HepG2 (cell line): ENCODE measurements at regions not wholly inside any gene's neighbourhood (a gene's known extent, or its start where the extent isn't known, plus 50 kb on each side); places are given as distances from the start of the nearest gene placed in this dataset.

Source experiments
- ATAC-seq: fragments of 200-7000 bp; cut with Tn5 transposase; 3 replicates; pipeline ENCODE4 v1.9.1; 2020; ENCODE audit warnings: mild to moderate bottlenecking, moderate library complexity
- BruUV-seq: library from RNA; stranded (reverse); fragments of 400-500 nt; replicated peaks from 2 replicates; lab custom pipeline; 2021; lab: Mats Ljungman, UMichigan
- CTCF ChIA-PET: fragments of 300-600 bp; formaldehyde crosslinking; extraction: SDS; loops from one replicate; lab custom pipeline; 2021; ENCODE audit warnings: low total read pairs, inconsistent platforms, low intra/inter-chr PET ratio; lab: Yijun Ruan, JAX
- POLR2A ChIA-PET: fragments of 350-600 bp; sonication (Branson Sonifier 250); formaldehyde crosslinking; loops from one replicate; lab custom pipeline; 2020; ENCODE audit warnings: antibody characterized with exemption, inconsistent platforms; lab: Yijun Ruan, JAX
- DNase-seq: peaks from one replicate; pipeline ENCODE4 v3.0.0-alpha.2; 2015; ENCODE audit warnings: low spot score
- FAIRE-seq: peaks from 3 replicates; lab custom pipeline; 2011; peaks lifted over from hg19 to GRCh38; lab: Jason Lieb, UNC
- H2AFZ ChIP-seq: one replicate; pipeline ENCODE4 v1.6.1; 2011; ENCODE audit warnings: low read length, inconsistent platforms
- H3K27ac ChIP-seq: fragments of 300-600 bp; 3 replicates; pipeline ENCODE4 v1.8.0; 2011; ENCODE audit warnings: mixed run types, mild to moderate bottlenecking, mixed read lengths, low read length, inconsistent platforms; ENCODE audit not compliant: insufficient read depth; ENCODE audit errors: extremely low read length
- H3K27me3 ChIP-seq, 2 experiments: fragments of 200-600 bp in 1 of 2; 2 replicates in 1 of 2; 3 replicates in 1 of 2; pipeline versions ENCODE4 v1.6.0 to v1.8.0; 2011; ENCODE audit warnings: low read length in 2 of 2, mild to moderate bottlenecking in 2 of 2, moderate library complexity in 2 of 2, inconsistent platforms in 1 of 2; ENCODE audit not compliant: insufficient read depth in 2 of 2, control insufficient read depth in 1 of 2
- H3K36me3 ChIP-seq, 2 experiments: fragments of 200-600 bp in 1 of 2; replicated peaks in 1 of 2; 2 replicates in 1 of 2; 3 replicates in 1 of 2; pipeline versions ENCODE4 v1.5.1 to v1.8.0; 2011; ENCODE audit warnings: low read length in 2 of 2, inconsistent platforms in 1 of 2; ENCODE audit not compliant: insufficient read depth in 2 of 2, control insufficient read depth in 1 of 2
- H3K4me1 ChIP-seq: 2 replicates; pipeline ENCODE4 v1.5.1; 2012; ENCODE audit warnings: low read length, inconsistent platforms; ENCODE audit not compliant: insufficient read depth
- H3K4me2 ChIP-seq: 2 replicates; pipeline ENCODE4 v1.6.0; 2011; ENCODE audit warnings: low read depth, low read length, inconsistent platforms
- H3K4me3 ChIP-seq, 3 experiments: fragments of 200-600 bp in 1 of 3; sonication (generic), shearing (Covaris generic) in 1 of 3; replicated peaks in 1 of 3; 2 replicates each; pipeline ENCODE4 v1.5.1; 2011 to 2016; ENCODE audit warnings: low read length in 3 of 3, inconsistent platforms in 2 of 3, low read depth in 2 of 3, mild to moderate bottlenecking in 2 of 3, control low read depth in 1 of 3, mixed read lengths in 1 of 3; ENCODE audit not compliant: insufficient read depth in 1 of 3
- H3K79me2 ChIP-seq: one replicate; pipeline ENCODE4 v1.6.1; 2011; ENCODE audit warnings: low read length, inconsistent platforms; ENCODE audit not compliant: insufficient read depth
- H3K9ac ChIP-seq: 2 replicates; pipeline ENCODE4 v1.6.0; 2011; ENCODE audit warnings: mild to moderate bottlenecking, low read depth, low read length, inconsistent platforms; ENCODE audit not compliant: insufficient read depth
- H3K9me3 ChIP-seq: 2 replicates; pipeline ENCODE4 v1.5.1; 2012; ENCODE audit warnings: mild to moderate bottlenecking, low read length
- H4K20me1 ChIP-seq: 2 replicates; pipeline ENCODE4 v1.6.0; 2011; ENCODE audit warnings: inconsistent platforms, mild to moderate bottlenecking, low read length, moderate library complexity; ENCODE audit not compliant: insufficient read depth
- HHEX ChIP-seq: IDR thresholded peaks from 2 replicates; pipeline ENCODE4 v1.6.1; 2016; ENCODE audit warnings: control low read depth
- HMG20B ChIP-seq: conservative IDR thresholded peaks from 2 replicates; pipeline ENCODE4 v1.6.1; 2016; ENCODE audit warnings: missing genetic modification reagents, missing compliant biosample characterization
- HNRNPLL ChIP-seq: fragments of 200-400 bp; formaldehyde crosslinking; IDR thresholded peaks from 2 replicates; pipeline ENCODE4 v1.6.1; 2017; ENCODE audit warnings: mild to moderate bottlenecking, low read depth, low read length; ENCODE audit not compliant: poor library complexity, severe bottlenecking
- IRF2 ChIP-seq: IDR thresholded peaks from 2 replicates; pipeline ENCODE4 v1.6.1; 2018; ENCODE audit warnings: missing genetic modification reagents, missing compliant biosample characterization
- KAT7 ChIP-seq: IDR thresholded peaks from 2 replicates; pipeline ENCODE4 v1.6.1; 2018; ENCODE audit warnings: borderline replicate concordance, missing compliant biosample characterization
- MXD4 ChIP-seq: IDR thresholded peaks from 2 replicates; pipeline ENCODE4 v1.6.1; 2016; ENCODE audit warnings: mild to moderate bottlenecking, missing biosample characterization, missing genetic modification reagents
- SPEN ChIP-seq: sonication (generic); formaldehyde crosslinking; IDR thresholded peaks from 2 replicates; pipeline ENCODE4 v1.5.1; 2020; ENCODE audit warnings: low read depth, mild to moderate bottlenecking, missing genetic modification reagents
- TBP ChIP-seq: sonication (generic); formaldehyde crosslinking; IDR thresholded peaks from 2 replicates; pipeline ENCODE4 v1.5.0; 2020; ENCODE audit warnings: missing genetic modification reagents
- ZMYM3 ChIP-seq: sonication (generic); formaldehyde crosslinking; IDR thresholded peaks from 2 replicates; pipeline ENCODE4 v1.5.1; 2020; ENCODE audit warnings: mild to moderate bottlenecking, missing genetic modification reagents
- ZNF367 ChIP-seq: sonication (generic); formaldehyde crosslinking; IDR thresholded peaks from 2 replicates; pipeline ENCODE4 v1.4.0; 2020; ENCODE audit warnings: missing genetic modification reagents, borderline replicate concordance
- ZNF782 ChIP-seq: sonication (generic); formaldehyde crosslinking; IDR thresholded peaks from 2 replicates; pipeline ENCODE4 v1.4.0; 2020; ENCODE audit warnings: missing genetic modification reagents, mild to moderate bottlenecking, borderline replicate concordance
- WGBS: methylation state at CpG from one replicate; pipeline ENCODE4 v1.1.6; 2017; ENCODE audit warnings: low lambda C conversion rate; 5-methylcytosine and 5-hydroxymethylcytosine counted together
- in situ Hi-C: cut with HindIII; loops from 2 replicates; pipeline ENCODE4 v1.10.0; 2017; ENCODE audit warnings: low pct_unique_long_range_greater_than_20kb; ENCODE audit not compliant: extremely low pct_ligation_motif_present
- intact Hi-C: fragments of 100-400 bp; cut with micrococcal nuclease; formaldehyde crosslinking; loops from one replicate; pipeline ENCODE4 v1.10.0; 2022; ENCODE audit not compliant: unreplicated experiment
- TF ChIP-seq, protein P1 (sequence below): sonication (generic); formaldehyde crosslinking; IDR thresholded peaks from 2 replicates; pipeline ENCODE4 v1.4.0; 2020; ENCODE audit warnings: missing genetic modification reagents
- TF ChIP-seq, protein P2 (sequence below): sonication (generic); formaldehyde crosslinking; IDR thresholded peaks from 2 replicates; pipeline ENCODE4 v1.5.0; 2020; ENCODE audit warnings: missing genetic modification reagents

DNA sequence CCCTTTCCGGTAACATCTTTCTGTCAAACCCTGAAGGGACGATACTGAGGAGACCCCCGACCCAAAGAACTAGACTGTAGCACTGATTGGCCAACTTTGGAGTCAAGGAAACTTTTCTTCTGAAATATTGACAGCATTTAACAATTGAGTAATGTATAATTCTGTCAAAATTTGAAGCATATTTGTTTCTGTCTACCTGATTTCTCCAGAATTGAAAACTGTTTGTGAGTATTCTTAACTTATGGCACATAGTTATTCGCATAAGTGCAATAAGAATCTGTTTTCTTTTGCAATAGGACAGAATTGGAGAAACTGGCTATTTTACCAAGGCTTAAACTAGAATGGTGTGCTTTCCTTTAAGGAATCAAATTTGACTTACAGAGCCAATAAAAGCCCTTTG, 267.1 kb upstream of the FOXN3 start:
- H3K4me3 ChIP-seq, result no peak overlapping the region
- ATAC-seq (no peak), FAIRE-seq (no peak)
- CTCF ChIA-PET, result no interaction called here
- TF ChIP-seq MXD4 (CRISPR knock-in tag) (no peak), ZNF782 (CRISPR knock-in tag) (no peak), HMG20B (CRISPR knock-in tag) (no peak), TBP (CRISPR knock-in tag) (no peak), HNRNPLL (no peak), ZMYM3 (no peak), HHEX (no peak), ZNF367 (no peak), SPEN (no peak), KAT7 (CRISPR knock-in tag) (no peak), IRF2 (no peak)
- TF ChIP-seq, protein P1, sequence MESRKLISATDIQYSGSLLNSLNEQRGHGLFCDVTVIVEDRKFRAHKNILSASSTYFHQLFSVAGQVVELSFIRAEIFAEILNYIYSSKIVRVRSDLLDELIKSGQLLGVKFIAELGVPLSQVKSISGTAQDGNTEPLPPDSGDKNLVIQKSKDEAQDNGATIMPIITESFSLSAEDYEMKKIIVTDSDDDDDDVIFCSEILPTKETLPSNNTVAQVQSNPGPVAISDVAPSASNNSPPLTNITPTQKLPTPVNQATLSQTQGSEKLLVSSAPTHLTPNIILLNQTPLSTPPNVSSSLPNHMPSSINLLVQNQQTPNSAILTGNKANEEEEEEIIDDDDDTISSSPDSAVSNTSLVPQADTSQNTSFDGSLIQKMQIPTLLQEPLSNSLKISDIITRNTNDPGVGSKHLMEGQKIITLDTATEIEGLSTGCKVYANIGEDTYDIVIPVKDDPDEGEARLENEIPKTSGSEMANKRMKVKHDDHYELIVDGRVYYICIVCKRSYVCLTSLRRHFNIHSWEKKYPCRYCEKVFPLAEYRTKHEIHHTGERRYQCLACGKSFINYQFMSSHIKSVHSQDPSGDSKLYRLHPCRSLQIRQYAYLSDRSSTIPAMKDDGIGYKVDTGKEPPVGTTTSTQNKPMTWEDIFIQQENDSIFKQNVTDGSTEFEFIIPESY (CRISPR knock-in tag), result no peak
- TF ChIP-seq, protein P2, sequence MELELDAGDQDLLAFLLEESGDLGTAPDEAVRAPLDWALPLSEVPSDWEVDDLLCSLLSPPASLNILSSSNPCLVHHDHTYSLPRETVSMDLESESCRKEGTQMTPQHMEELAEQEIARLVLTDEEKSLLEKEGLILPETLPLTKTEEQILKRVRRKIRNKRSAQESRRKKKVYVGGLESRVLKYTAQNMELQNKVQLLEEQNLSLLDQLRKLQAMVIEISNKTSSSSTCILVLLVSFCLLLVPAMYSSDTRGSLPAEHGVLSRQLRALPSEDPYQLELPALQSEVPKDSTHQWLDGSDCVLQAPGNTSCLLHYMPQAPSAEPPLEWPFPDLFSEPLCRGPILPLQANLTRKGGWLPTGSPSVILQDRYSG (CRISPR knock-in tag), result no peak
- TF ChIP-seq, all 625 proteins: peak for 0
- BruUV-seq, result no TSS peak
- Histone ChIP-seq H3K36me3 (no peaks in the 10 kb centered on the region), H3K27me3 (peaks cover 0 to 6% of the 10 kb centered on the region in 2 experiments; a peak in 2 of 5 replicates), H3K9me3 (peaks cover 8% of the 10 kb centered on the region; the same call in 1 of the 2 replicates), H4K20me1 (no peaks in the 10 kb centered on the region), H3K27ac (no peak overlapping the region), H3K4me1 (peaks cover 7% of the 10 kb centered on the region), H3K9ac (no peak overlapping the region), H2AFZ (no peak overlapping the region), H3K4me2 (no peak overlapping the region), H3K79me2 (no peaks in the 10 kb centered on the region)
- in situ Hi-C loops, result no loop called here
- POLR2A ChIA-PET, result no interaction called here
- 61% methylated on average over 4 of the region's 4 CpGs for WGBS
- DNase-seq, result no peak
- intact Hi-C loops, result no loop called here
